Ishikawa (cell line): ENCODE measurements at regions not wholly inside any gene's neighbourhood (a gene's known extent, or its start where the extent isn't known, plus 50 kb on each side); places are given as distances from the start of the nearest gene placed in this dataset.

Source experiments
- CEBPB ChIP-seq: IDR thresholded peaks from 2 replicates; pipeline ENCODE4 v1.6.1; 2012
- CREB1 ChIP-seq: IDR thresholded peaks from 2 replicates; pipeline ENCODE4 v1.6.1; 2012; ENCODE audit warnings: low read depth
- EGR1 ChIP-seq: IDR thresholded peaks from 2 replicates; pipeline ENCODE4 v1.6.1; 2012
- EP300 ChIP-seq: IDR thresholded peaks from 2 replicates; pipeline ENCODE4 v1.6.1; 2012; ENCODE audit warnings: borderline replicate concordance
- FOXM1 ChIP-seq: IDR thresholded peaks from 2 replicates; pipeline ENCODE4 v1.6.1; 2012; ENCODE audit warnings: low read depth, borderline replicate concordance
- NFIC ChIP-seq: IDR thresholded peaks from 2 replicates; pipeline ENCODE4 v1.6.1; 2012
- RAD21 ChIP-seq: IDR thresholded peaks from 2 replicates; pipeline ENCODE4 v1.6.1; 2012; ENCODE audit warnings: low read depth
- TAF1 ChIP-seq: IDR thresholded peaks from 2 replicates; pipeline ENCODE4 v1.6.1; 2012; ENCODE audit warnings: low read depth, mild to moderate bottlenecking
- TCF12 ChIP-seq: IDR thresholded peaks from 2 replicates; pipeline ENCODE4 v1.6.1; 2012; ENCODE audit warnings: low read depth
- TEAD4 ChIP-seq: IDR thresholded peaks from 2 replicates; pipeline ENCODE4 v1.6.1; 2012
- YY1 ChIP-seq: IDR thresholded peaks from 2 replicates; pipeline ENCODE4 v1.6.1; 2012; ENCODE audit warnings: low read depth
- ZBTB7A ChIP-seq: IDR thresholded peaks from 2 replicates; pipeline ENCODE4 v1.6.1; 2012; ENCODE audit warnings: low read depth
- TF ChIP-seq, protein P1 (sequence below): IDR thresholded peaks from 2 replicates; pipeline ENCODE4 v1.6.1; 2012; ENCODE audit warnings: low read depth, mild to moderate bottlenecking
- TF ChIP-seq, protein P2 (sequence below): IDR thresholded peaks from 2 replicates; pipeline ENCODE4 v1.6.1; 2012
- TF ChIP-seq, protein P3 (sequence below): IDR thresholded peaks from 2 replicates; pipeline ENCODE4 v1.6.1; 2012

DNA sequence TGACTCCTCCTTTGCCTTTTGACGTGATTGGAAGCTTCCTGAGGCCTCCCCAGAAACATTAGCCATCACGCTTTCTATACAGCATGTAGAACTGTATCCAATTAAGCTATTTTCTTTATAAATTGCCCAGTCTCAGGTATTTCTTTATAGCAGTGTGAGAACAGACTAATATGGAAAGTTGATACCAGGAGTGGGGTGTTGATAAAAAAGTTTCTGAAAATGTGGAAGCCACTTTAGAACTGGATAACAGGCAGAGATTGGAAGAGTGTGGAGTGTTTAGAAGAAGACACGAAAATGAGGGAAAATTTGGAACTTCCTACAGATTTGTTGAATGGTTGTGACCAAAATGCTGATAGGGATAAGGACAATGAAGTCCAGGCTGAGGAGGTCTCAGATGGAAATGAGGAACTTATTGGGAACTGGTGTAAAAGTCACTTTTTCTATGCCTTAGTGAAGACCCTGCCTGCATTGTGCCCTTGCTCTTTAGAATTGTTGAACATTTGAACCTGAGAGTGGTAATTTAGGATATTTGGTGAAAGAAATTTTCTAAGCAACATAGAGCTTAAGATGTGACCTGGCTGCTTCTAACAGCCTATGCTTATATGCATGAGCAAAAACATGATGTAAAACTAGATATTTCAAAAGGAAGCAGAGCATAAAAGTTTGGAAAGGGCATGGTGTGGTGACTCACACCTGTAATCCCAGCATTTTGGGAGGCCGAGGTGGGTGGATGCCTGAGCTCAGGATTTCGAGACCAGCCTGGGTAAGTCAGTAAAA is 969.7 kb downstream of the DSC3 start:
- TF ChIP-seq ZBTB7A (no peak), EGR1 (no peak), YY1 (no peak), NFIC (no peak), CEBPB (no peak), CREB1 (no peak), RAD21 (no peak), TCF12 (no peak)
- TF ChIP-seq, protein P1, sequence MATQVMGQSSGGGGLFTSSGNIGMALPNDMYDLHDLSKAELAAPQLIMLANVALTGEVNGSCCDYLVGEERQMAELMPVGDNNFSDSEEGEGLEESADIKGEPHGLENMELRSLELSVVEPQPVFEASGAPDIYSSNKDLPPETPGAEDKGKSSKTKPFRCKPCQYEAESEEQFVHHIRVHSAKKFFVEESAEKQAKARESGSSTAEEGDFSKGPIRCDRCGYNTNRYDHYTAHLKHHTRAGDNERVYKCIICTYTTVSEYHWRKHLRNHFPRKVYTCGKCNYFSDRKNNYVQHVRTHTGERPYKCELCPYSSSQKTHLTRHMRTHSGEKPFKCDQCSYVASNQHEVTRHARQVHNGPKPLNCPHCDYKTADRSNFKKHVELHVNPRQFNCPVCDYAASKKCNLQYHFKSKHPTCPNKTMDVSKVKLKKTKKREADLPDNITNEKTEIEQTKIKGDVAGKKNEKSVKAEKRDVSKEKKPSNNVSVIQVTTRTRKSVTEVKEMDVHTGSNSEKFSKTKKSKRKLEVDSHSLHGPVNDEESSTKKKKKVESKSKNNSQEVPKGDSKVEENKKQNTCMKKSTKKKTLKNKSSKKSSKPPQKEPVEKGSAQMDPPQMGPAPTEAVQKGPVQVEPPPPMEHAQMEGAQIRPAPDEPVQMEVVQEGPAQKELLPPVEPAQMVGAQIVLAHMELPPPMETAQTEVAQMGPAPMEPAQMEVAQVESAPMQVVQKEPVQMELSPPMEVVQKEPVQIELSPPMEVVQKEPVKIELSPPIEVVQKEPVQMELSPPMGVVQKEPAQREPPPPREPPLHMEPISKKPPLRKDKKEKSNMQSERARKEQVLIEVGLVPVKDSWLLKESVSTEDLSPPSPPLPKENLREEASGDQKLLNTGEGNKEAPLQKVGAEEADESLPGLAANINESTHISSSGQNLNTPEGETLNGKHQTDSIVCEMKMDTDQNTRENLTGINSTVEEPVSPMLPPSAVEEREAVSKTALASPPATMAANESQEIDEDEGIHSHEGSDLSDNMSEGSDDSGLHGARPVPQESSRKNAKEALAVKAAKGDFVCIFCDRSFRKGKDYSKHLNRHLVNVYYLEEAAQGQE: no peak

DNA sequence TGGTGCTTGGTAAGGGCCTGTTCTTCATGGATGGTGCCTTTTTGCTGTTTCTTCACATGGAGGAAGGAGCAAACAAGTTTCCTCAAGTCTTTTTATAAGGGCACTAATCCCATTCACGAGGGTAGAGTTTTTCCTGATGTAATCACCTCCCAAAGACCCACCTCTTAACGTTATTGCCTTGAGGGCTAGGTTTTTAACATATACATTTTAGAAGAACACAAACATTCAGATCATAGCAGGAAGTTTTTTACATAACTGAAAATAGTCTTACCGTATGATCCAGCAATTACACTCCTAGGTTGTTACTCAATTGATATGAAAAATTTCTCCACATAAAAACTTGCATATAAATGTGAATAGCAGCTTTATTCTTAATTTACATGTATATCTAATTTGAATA is 976.3 kb downstream of the DSC3 start:
- TF ChIP-seq RAD21: no peak
- TF ChIP-seq EP300: no peak
- TF ChIP-seq, protein P2, sequence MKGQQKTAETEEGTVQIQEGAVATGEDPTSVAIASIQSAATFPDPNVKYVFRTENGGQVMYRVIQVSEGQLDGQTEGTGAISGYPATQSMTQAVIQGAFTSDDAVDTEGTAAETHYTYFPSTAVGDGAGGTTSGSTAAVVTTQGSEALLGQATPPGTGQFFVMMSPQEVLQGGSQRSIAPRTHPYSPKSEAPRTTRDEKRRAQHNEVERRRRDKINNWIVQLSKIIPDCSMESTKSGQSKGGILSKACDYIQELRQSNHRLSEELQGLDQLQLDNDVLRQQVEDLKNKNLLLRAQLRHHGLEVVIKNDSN: no peak
- no peak for TF ChIP-seq CREB1
- TF ChIP-seq EGR1: no peak
- TF ChIP-seq YY1: no peak
- no peak for TF ChIP-seq FOXM1
- TF ChIP-seq TAF1: no peak
- TF ChIP-seq, protein P1: no peak
- no peak for TF ChIP-seq CEBPB
- no peak for TF ChIP-seq NFIC
- no peak for TF ChIP-seq ZBTB7A
- no peak for TF ChIP-seq TEAD4
- TF ChIP-seq, protein P3, sequence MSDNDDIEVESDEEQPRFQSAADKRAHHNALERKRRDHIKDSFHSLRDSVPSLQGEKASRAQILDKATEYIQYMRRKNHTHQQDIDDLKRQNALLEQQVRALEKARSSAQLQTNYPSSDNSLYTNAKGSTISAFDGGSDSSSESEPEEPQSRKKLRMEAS: no peak
- TF ChIP-seq TCF12: no peak

DNA sequence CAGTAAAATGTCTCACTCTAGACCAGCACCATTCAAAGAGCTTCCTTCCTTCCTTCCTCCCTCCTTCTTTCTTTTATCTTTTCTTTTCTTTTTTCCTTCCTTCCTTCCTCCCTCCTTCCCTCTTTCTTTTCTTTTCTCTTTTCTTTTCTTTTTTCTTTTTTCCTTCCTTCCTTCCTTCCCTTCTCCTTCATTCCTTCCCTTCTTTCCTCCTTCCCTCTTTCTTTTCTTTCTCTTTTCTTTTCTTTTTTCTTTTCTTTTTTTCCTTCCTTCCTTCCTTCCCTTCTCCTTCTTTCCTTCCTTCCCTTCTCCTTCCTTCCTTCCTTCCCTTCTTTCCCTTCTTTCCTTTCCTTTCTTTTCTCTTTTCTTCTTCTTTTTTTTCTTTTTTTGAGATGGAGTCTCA is 985.1 kb downstream of the DSC3 start:
- TF ChIP-seq FOXM1 (no peak), TCF12 (no peak), EP300 (no peak), YY1 (no peak), RAD21 (no peak), TEAD4 (no peak), CREB1 (no peak), CEBPB (no peak), ZBTB7A (no peak), TAF1 (no peak), NFIC (no peak), EGR1 (no peak)
- TF ChIP-seq, protein P3: no peak
- TF ChIP-seq, protein P1: no peak
- TF ChIP-seq, protein P2: no peak

DNA sequence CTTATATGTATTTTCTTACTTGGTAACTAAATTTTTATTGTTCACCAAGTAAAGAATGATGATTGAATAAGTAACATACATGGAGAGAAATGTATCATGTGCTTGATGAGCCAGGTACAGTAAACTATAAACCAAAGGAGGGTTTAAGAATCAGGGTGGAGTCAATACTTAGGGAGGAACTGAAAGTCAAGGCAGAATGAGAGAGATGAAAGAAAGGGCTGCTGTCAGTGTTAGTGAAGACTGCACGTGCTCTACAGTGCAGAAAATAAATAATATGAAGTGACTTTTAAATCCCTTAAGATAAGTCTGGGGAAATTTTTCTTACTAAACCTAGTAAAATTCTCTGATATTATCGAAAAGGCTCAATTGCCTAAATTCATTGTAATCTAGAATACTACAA is 986.0 kb downstream of the DSC3 start:
- no peak for TF ChIP-seq ZBTB7A
- TF ChIP-seq, protein P3: no peak
- TF ChIP-seq, protein P1: no peak
- no peak for TF ChIP-seq YY1
- TF ChIP-seq TAF1: no peak
- TF ChIP-seq CEBPB: no peak
- no peak for TF ChIP-seq TEAD4
- TF ChIP-seq NFIC: no peak
- TF ChIP-seq EP300: no peak
- TF ChIP-seq RAD21: no peak
- no peak for TF ChIP-seq EGR1
- no peak for TF ChIP-seq CREB1
- TF ChIP-seq FOXM1: no peak
- TF ChIP-seq, protein P2: no peak
- TF ChIP-seq TCF12: no peak
